ENCODE measurements at regions not wholly inside any gene's neighbourhood (a gene's known extent, or its start where the extent isn't known, plus 50 kb on each side); places are given as distances from the start of the nearest gene placed in this dataset.

- TF ChIP-seq CTCF (IDR thresholded peaks at IDR 0.05): no peak
- no peak for TF ChIP-seq POLR2A (IDR thresholded peaks at IDR 0.05)
- ATAC-seq (no peak), DNase-seq (no peak)
- Histone ChIP-seq H3K4me3 (no peak overlapping the region), H3K27me3 (no peaks in the 10 kb centered on the region), H3K27ac (no peak overlapping the region), H3K9me3 (no peaks in the 10 kb centered on the region), H3K4me1 (no peaks in the 10 kb centered on the region), H3K36me3 (replicated peaks in 1 of 2; ENCODE audit: insufficient read depth in 1 of 2, low read depth in 2 of 2) (no peaks in the 10 kb centered on the region)
- intact Hi-C loops (cut with DNase I): no loop called here
- WGBS, 2 donors: 68% methylated on average over 3 of the region's 3 CpGs
Observed at GRCh38 chr13:94901070-94901469, 188.7 kb upstream of the SOX21 start.

GRCh38 chr13:94896719-94897317 is 184.5 kb upstream of the SOX21 start:
- Histone ChIP-seq H3K27me3 (no peaks in the 10 kb centered on the region), H3K36me3 (replicated peaks in 1 of 2; ENCODE audit: insufficient read depth in 1 of 2, low read depth in 2 of 2) (no peaks in the 10 kb centered on the region), H3K27ac (no peak overlapping the region), H3K9me3 (no peaks in the 10 kb centered on the region), H3K4me1 (no peaks in the 10 kb centered on the region), H3K4me3 (no peak overlapping the region)
- ATAC-seq: no peak
- DNase-seq: no peak
- intact Hi-C loops (cut with DNase I): no loop called here
- WGBS, 2 donors: 75 to 80% methylated on average over 5 of the region's 5 CpGs
- TF ChIP-seq POLR2A (IDR thresholded peaks at IDR 0.05) (no peak), CTCF (IDR thresholded peaks at IDR 0.05) (no peak)

- DNase-seq (no peak), ATAC-seq (no peak)
- intact Hi-C loops (cut with DNase I): no loop called here
- H3K4me3 ChIP-seq: no peak overlapping the region
- TF ChIP-seq CTCF (IDR thresholded peaks at IDR 0.05) (no peak), POLR2A (IDR thresholded peaks at IDR 0.05) (no peak)
- 56 to 64% methylated on average over 2 of the region's 2 CpGs for WGBS, 2 donors
- H3K9me3 ChIP-seq: no peaks in the 10 kb centered on the region
- no peaks in the 10 kb centered on the region for H3K4me1 ChIP-seq
- H3K27ac ChIP-seq: no peak overlapping the region
- H3K36me3 ChIP-seq (replicated peaks in 1 of 2; ENCODE audit: insufficient read depth in 1 of 2, low read depth in 2 of 2): no peaks in the 10 kb centered on the region
- no peaks in the 10 kb centered on the region for H3K27me3 ChIP-seq
Observed at GRCh38 chr13:94896238-94896637, 183.9 kb upstream of the SOX21 start.

- ATAC-seq: no peak
- intact Hi-C loops (cut with DNase I): no loop called here
- no peaks in the 10 kb centered on the region for H3K27me3 ChIP-seq
- no peaks in the 10 kb centered on the region for H3K4me1 ChIP-seq
- WGBS, 2 donors: 66 to 77% methylated on average over 2 of the region's 2 CpGs
- DNase-seq: no peak
- no peak overlapping the region for H3K27ac ChIP-seq
- TF ChIP-seq POLR2A (IDR thresholded peaks at IDR 0.05): no peak
- TF ChIP-seq CTCF (IDR thresholded peaks at IDR 0.05): no peak
- no peaks in the 10 kb centered on the region for H3K9me3 ChIP-seq
- no peak overlapping the region for H3K4me3 ChIP-seq
- H3K36me3 ChIP-seq (replicated peaks in 1 of 2; ENCODE audit: insufficient read depth in 1 of 2, low read depth in 2 of 2): no peaks in the 10 kb centered on the region
Observed at GRCh38 chr13:94886191-94886590, 173.8 kb upstream of the SOX21 start.

GRCh38 chr13:94880463-94880862 is 168.1 kb upstream of the SOX21 start:
- Histone ChIP-seq H3K4me3 (no peak overlapping the region), H3K9me3 (no peaks in the 10 kb centered on the region), H3K4me1 (no peaks in the 10 kb centered on the region), H3K27ac (no peak overlapping the region), H3K27me3 (no peaks in the 10 kb centered on the region), H3K36me3 (replicated peaks in 1 of 2; ENCODE audit: insufficient read depth in 1 of 2, low read depth in 2 of 2) (no peaks in the 10 kb centered on the region)
- DNase-seq (no peak), ATAC-seq (no peak)
- no peak for TF ChIP-seq POLR2A (IDR thresholded peaks at IDR 0.05)
- no peak for TF ChIP-seq CTCF (IDR thresholded peaks at IDR 0.05)
- 7 to 42% methylated on average over 2 of the region's 2 CpGs for WGBS, 2 donors
- intact Hi-C loops (cut with DNase I): no loop called here
